Left lung (tissue), 4 donors: ENCODE measurements at regions not wholly inside any gene's neighbourhood (a gene's known extent, or its start where the extent isn't known, plus 50 kb on each side); places are given as distances from the start of the nearest gene placed in this dataset.

Source experiments
- ATAC-seq: fragments of 200-7000 bp; cut with Tn5 transposase; one replicate; pipeline ENCODE4 v1.9.1; 2020; ENCODE audit warnings: moderate library complexity
- DNase-seq, 4 donors: peaks; one replicate each; pipeline ENCODE4 v3.0.0-alpha.2; 2013 to 2020
- H3K27ac ChIP-seq, 2 donors: fragments of 200-600 bp; sonication (generic) in 1 of 2; one replicate each; pipeline versions ENCODE4 v1.5.0 to v1.8.0; 2020 to 2021
- H3K27me3 ChIP-seq, 2 donors: fragments of 200-600 bp; sonication (generic) in 1 of 2; one replicate each; pipeline versions ENCODE4 v1.5.0 to v1.8.0; 2020 to 2021
- H3K36me3 ChIP-seq, 2 donors: fragments of 200-600 bp; sonication (generic) in 1 of 2; one replicate each; pipeline versions ENCODE4 v1.5.0 to v1.8.0; 2020 to 2021
- H3K4me1 ChIP-seq, 2 donors: fragments of 200-600 bp; one replicate each; pipeline ENCODE4 v1.8.0; 2021
- H3K4me3 ChIP-seq, 2 donors: fragments of 200-600 bp; sonication (generic) in 1 of 2; one replicate each; pipeline versions ENCODE4 v1.5.0 to v1.8.0; 2020 to 2021; ENCODE audit warnings: mild to moderate bottlenecking in 1 of 2
- H3K9me3 ChIP-seq, 2 donors: fragments of 200-600 bp; sonication (generic) in 1 of 2; one replicate each; pipeline versions ENCODE4 v1.5.0 to v1.8.0; 2020 to 2021
- CTCF ChIP-seq, 2 donors: fragments of 200-600 bp; sonication (generic) in 1 of 2; IDR thresholded peaks; one replicate each; pipeline versions ENCODE4 v1.5.0 to v1.8.0; 2021; ENCODE audit warnings: antibody characterized with exemption in 2 of 2
- intact Hi-C, 2 donors: fragments of 100-400 bp; cut with DNase I; formaldehyde crosslinking; loops; one replicate each; pipeline versions ENCODE4 v1.11.2 to v1.14.2; 2022
- donor health status: DM: no; HTN: yes; CAD: no.
- donor health status: DM: no; HTN: no; CAD: no.

GRCh38 chr17:13865650-13866049 lies 203.7 kb upstream of the COX10 start:
- no peaks in the 10 kb centered on the region for H3K27me3 ChIP-seq
- intact Hi-C loops, result no loop called here
- DNase-seq (no peak), ATAC-seq (no peak)
- H3K27ac ChIP-seq, result no peak overlapping the region
- no peaks in the 10 kb centered on the region for H3K9me3 ChIP-seq
- no peak overlapping the region for H3K4me3 ChIP-seq
- H3K36me3 ChIP-seq, result no peaks in the 10 kb centered on the region
- H3K4me1 ChIP-seq, result no peaks in the 10 kb centered on the region
- no peak for TF ChIP-seq CTCF (IDR thresholded peaks at IDR 0.05)

GRCh38 chr17:13869331-13869940 lies 199.9 kb upstream of the COX10 start:
- Histone ChIP-seq H3K27me3 (no peaks in the 10 kb centered on the region), H3K4me3 (no peak overlapping the region), H3K27ac (no peak overlapping the region), H3K9me3 (no peaks in the 10 kb centered on the region), H3K36me3 (no peaks in the 10 kb centered on the region), H3K4me1 (no peaks in the 10 kb centered on the region)
- ATAC-seq (no peak), DNase-seq (no peak)
- no peak for TF ChIP-seq CTCF (IDR thresholded peaks at IDR 0.05)
- intact Hi-C loops, result no loop called here

- no peaks in the 10 kb centered on the region for H3K4me1 ChIP-seq
- intact Hi-C loops, result no loop called here
- no peak overlapping the region for H3K27ac ChIP-seq
- no peak overlapping the region for H3K4me3 ChIP-seq
- no peak for TF ChIP-seq CTCF (IDR thresholded peaks at IDR 0.05)
- DNase-seq (no peak), ATAC-seq (no peak)
- H3K36me3 ChIP-seq, result no peaks in the 10 kb centered on the region
- H3K27me3 ChIP-seq, result no peaks in the 10 kb centered on the region
- H3K9me3 ChIP-seq, result no peaks in the 10 kb centered on the region
Observed at GRCh38 chr17:13871261-13871660, 198.0 kb upstream of the COX10 start.

- no peaks in the 10 kb centered on the region for H3K36me3 ChIP-seq
- H3K4me1 ChIP-seq, result no peaks in the 10 kb centered on the region
- H3K27ac ChIP-seq, result no peak overlapping the region
- DNase-seq (no peak), ATAC-seq (no peak)
- no peaks in the 10 kb centered on the region for H3K9me3 ChIP-seq
- H3K4me3 ChIP-seq, result no peak overlapping the region
- intact Hi-C loops, result no loop called here
- H3K27me3 ChIP-seq, result no peaks in the 10 kb centered on the region
- TF ChIP-seq CTCF (IDR thresholded peaks at IDR 0.05), result no peak
Observed at GRCh38 chr17:13874134-13874533, 195.2 kb upstream of the COX10 start.

GRCh38 chr17:13874817-13875216 lies 194.5 kb upstream of the COX10 start:
- H3K4me1 ChIP-seq, result no peaks in the 10 kb centered on the region
- intact Hi-C loops, result no loop called here
- H3K27ac ChIP-seq, result no peak overlapping the region
- H3K9me3 ChIP-seq, result no peaks in the 10 kb centered on the region
- H3K36me3 ChIP-seq, result no peaks in the 10 kb centered on the region
- H3K27me3 ChIP-seq, result no peaks in the 10 kb centered on the region
- H3K4me3 ChIP-seq, result no peak overlapping the region
- DNase-seq, result no peak
- TF ChIP-seq CTCF (IDR thresholded peaks at IDR 0.05), result no peak
- no peak for ATAC-seq
